Memory B cell (primary cell): ENCODE measurements at regions not wholly inside any gene's neighbourhood (a gene's known extent, or its start where the extent isn't known, plus 50 kb on each side); places are given as distances from the start of the nearest gene placed in this dataset.

ENCODE experiments used
- ATAC-seq: fragments of 150-1000 bp; cut with Tn5 transposase; 2 replicates; pipeline ENCODE4 v1.10.0; 2021; ENCODE audit warnings: low read depth, mild to moderate bottlenecking, moderate library complexity
- DNase-seq, 2 donors: peaks; one replicate each; pipeline ENCODE4 v3.0.0; 2022; ENCODE audit warnings: low spot score in 2 of 2
- H3K27ac Mint-ChIP-seq: one replicate; pipeline ENCODE4 v1.8.0; 2022; ENCODE audit warnings: mild to moderate bottlenecking, moderate library complexity, mixed read lengths
- H3K27me3 Mint-ChIP-seq: one replicate; pipeline ENCODE4 v1.8.0; 2022; ENCODE audit warnings: mixed read lengths
- H3K36me3 Mint-ChIP-seq: one replicate; pipeline ENCODE4 v1.8.0; 2022; ENCODE audit warnings: mild to moderate bottlenecking, mixed read lengths
- H3K4me1 Mint-ChIP-seq: one replicate; pipeline ENCODE4 v1.8.0; 2022; ENCODE audit warnings: mixed read lengths
- H3K4me3 Mint-ChIP-seq: one replicate; pipeline ENCODE4 v1.8.0; 2022; ENCODE audit warnings: mild to moderate bottlenecking, moderate library complexity, mixed read lengths
- H3K9me3 Mint-ChIP-seq: one replicate; pipeline ENCODE4 v1.8.0; 2022; ENCODE audit warnings: mixed read lengths

- ATAC-seq (no peak), DNase-seq (no peak)
- Mint-ChIP-seq H3K4me1 (peaks cover 25% of the 10 kb centered on the region), H3K27ac (no peak overlapping the region), H3K36me3 (peaks cover 11% of the 10 kb centered on the region), H3K9me3 (peaks cover 4% of the 10 kb centered on the region), H3K27me3 (no peaks in the 10 kb centered on the region), H3K4me3 (no peak overlapping the region)
Measured at GRCh38 chr13:73958657-73959397, 175.4 kb downstream of the KLF12 start.

GRCh38 chr13:73957889-73958288, 176.3 kb downstream of the KLF12 start:
- Mint-ChIP-seq H3K4me3 (peak overlapping the region; percentile 25), H3K27me3 (no peaks in the 10 kb centered on the region), H3K9me3 (peaks cover 4% of the 10 kb centered on the region), H3K27ac (peak overlapping the region; percentile 29), H3K36me3 (peaks cover 11% of the 10 kb centered on the region), H3K4me1 (peaks cover 22% of the 10 kb centered on the region)
- ATAC-seq, result no peak
- DNase-seq, result no peak

- Mint-ChIP-seq H3K9me3 (peaks cover 3% of the 10 kb centered on the region), H3K4me3 (no peak overlapping the region), H3K27me3 (no peaks in the 10 kb centered on the region), H3K36me3 (peaks cover 13% of the 10 kb centered on the region), H3K4me1 (peaks cover 26% of the 10 kb centered on the region), H3K27ac (peak overlapping the region; percentile 45)
- ATAC-seq, result no peak
- no peak for DNase-seq
Measured at GRCh38 chr13:73956795-73957408, 177.3 kb downstream of the KLF12 start.

DNA sequence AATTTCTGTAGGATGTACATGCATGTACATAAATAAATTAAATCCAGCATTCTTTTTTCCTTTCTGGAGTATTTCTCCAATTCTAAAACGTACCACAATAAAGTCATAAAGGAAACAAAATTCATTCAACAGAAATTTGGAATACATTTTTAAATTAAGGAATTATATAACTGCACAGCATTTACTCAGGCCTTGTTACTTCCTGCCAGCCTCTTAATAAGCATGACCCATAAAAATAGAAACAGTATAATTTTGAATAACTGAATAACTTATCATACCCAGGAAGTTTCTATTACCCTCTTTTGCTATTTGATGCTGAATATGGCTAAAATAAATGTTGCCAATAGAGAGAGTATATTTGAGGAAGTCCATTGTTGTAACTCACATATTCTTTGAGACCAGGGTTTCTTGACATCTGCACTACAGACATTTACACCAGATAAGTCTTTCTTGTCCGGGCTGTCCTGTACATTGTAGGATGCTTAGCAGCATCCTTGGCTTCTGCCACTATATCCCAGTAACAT, 178.2 kb downstream of the KLF12 start:
- Mint-ChIP-seq H3K4me1 (peaks cover 23% of the 10 kb centered on the region), H3K4me3 (no peak overlapping the region), H3K9me3 (no peaks in the 10 kb centered on the region), H3K27ac (peak overlapping the region; percentile 45), H3K27me3 (no peaks in the 10 kb centered on the region), H3K36me3 (peaks cover 8% of the 10 kb centered on the region)
- ATAC-seq (peak; percentile 57), DNase-seq (no peak)

GRCh38 chr13:73954808-73955207, 179.4 kb downstream of the KLF12 start:
- H3K9me3 Mint-ChIP-seq, result no peaks in the 10 kb centered on the region
- H3K27me3 Mint-ChIP-seq, result no peaks in the 10 kb centered on the region
- peaks cover 27% of the 10 kb centered on the region for H3K4me1 Mint-ChIP-seq
- no peak overlapping the region for H3K4me3 Mint-ChIP-seq
- H3K36me3 Mint-ChIP-seq, result peaks cover 12% of the 10 kb centered on the region
- ATAC-seq (peak; percentile 67), DNase-seq (no peak)
- no peak overlapping the region for H3K27ac Mint-ChIP-seq

DNA sequence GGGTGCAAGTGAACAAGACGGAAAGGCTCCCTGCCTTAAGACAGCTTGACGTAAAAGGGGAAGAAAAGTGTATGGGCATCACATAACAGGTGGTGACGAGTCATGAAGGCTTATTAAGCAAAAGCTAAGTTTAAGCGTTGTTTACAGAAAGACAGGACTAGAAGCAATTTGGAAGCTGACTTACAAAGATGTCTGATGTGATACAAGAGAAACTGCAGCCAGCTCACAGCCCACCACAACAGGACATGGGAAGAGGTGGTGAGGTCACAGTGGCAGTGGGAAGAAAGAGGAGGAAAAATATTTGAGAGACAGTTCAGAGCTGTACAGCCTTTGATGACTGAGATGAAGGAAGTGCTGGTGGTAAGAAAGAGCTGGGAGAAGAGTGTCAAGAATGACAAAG, 181.6 kb downstream of the KLF12 start:
- no peak overlapping the region for H3K4me3 Mint-ChIP-seq
- DNase-seq (no peak), ATAC-seq (no peak)
- H3K36me3 Mint-ChIP-seq, result peaks cover 14% of the 10 kb centered on the region
- peaks cover 37% of the 10 kb centered on the region for H3K4me1 Mint-ChIP-seq
- no peak overlapping the region for H3K27ac Mint-ChIP-seq
- H3K27me3 Mint-ChIP-seq, result no peaks in the 10 kb centered on the region
- H3K9me3 Mint-ChIP-seq, result no peaks in the 10 kb centered on the region

- DNase-seq (no peak), ATAC-seq (no peak)
- no peaks in the 10 kb centered on the region for H3K9me3 Mint-ChIP-seq
- no peaks in the 10 kb centered on the region for H3K27me3 Mint-ChIP-seq
- H3K4me1 Mint-ChIP-seq, result peaks cover 31% of the 10 kb centered on the region
- peak overlapping the region; percentile 28 for H3K27ac Mint-ChIP-seq
- H3K36me3 Mint-ChIP-seq, result peaks cover 15% of the 10 kb centered on the region
- no peak overlapping the region for H3K4me3 Mint-ChIP-seq
Measured at GRCh38 chr13:73948848-73949529, 185.2 kb downstream of the KLF12 start.

GRCh38 chr13:73945871-73946270, 188.3 kb downstream of the KLF12 start:
- ATAC-seq (no peak), DNase-seq (no peak)
- H3K27ac Mint-ChIP-seq, result no peak overlapping the region
- H3K4me1 Mint-ChIP-seq, result peaks cover 28% of the 10 kb centered on the region
- H3K27me3 Mint-ChIP-seq, result no peaks in the 10 kb centered on the region
- no peaks in the 10 kb centered on the region for H3K9me3 Mint-ChIP-seq
- H3K4me3 Mint-ChIP-seq, result no peak overlapping the region
- H3K36me3 Mint-ChIP-seq, result peaks cover 20% of the 10 kb centered on the region

GRCh38 chr13:73945382-73945781, 188.8 kb downstream of the KLF12 start:
- peaks cover 20% of the 10 kb centered on the region for H3K36me3 Mint-ChIP-seq
- H3K4me1 Mint-ChIP-seq, result peaks cover 25% of the 10 kb centered on the region
- H3K27me3 Mint-ChIP-seq, result no peaks in the 10 kb centered on the region
- H3K4me3 Mint-ChIP-seq, result no peak overlapping the region
- no peak for DNase-seq
- no peak for ATAC-seq
- peak overlapping the region; percentile 63 for H3K27ac Mint-ChIP-seq
- H3K9me3 Mint-ChIP-seq, result no peaks in the 10 kb centered on the region

- ATAC-seq, result no peak
- no peak overlapping the region for H3K4me3 Mint-ChIP-seq
- no peaks in the 10 kb centered on the region for H3K9me3 Mint-ChIP-seq
Measured at GRCh38 chr13:73943965-73944233, 190.3 kb downstream of the KLF12 start.

DNA sequence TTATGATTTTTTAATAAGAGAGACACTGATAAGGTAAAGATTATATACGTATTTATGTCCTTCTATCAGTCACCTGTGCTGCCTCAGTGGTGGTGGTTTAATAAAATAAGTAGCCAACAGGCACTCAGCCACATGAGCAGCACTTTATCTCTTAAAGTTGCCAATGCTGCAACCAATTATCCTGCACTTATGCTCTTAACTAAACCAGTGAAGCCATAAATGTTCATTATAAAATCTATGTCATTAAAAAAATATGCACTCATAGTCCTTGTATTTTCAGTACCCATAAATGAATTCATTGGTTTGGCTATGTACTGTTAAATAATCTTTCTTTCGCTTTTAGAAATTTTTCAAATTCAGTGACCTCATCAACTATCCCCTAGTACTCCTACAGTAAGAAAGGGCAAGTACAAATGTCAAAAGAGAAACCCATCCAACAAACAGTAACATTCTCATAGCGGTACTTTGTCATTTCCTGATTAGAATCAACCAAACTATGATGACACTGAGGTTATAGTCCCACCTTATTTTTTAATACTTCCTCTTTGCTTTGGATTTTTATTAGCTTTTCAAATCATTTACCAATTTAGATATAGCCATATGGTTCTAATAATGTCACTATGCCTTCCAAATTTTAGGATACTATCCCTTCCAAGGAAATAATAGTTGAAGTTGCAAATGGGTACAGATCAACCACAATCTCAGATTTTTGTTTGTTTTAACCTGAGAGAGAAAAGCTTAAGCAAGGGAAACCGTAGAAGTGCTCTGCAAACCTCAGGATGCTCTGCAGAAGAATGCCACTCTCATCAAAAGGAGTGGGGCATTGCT, 190.9 kb downstream of the KLF12 start:
- Mint-ChIP-seq H3K27me3 (no peaks in the 10 kb centered on the region), H3K27ac (peak overlapping the region; percentile 70), H3K36me3 (peaks cover 20% of the 10 kb centered on the region), H3K4me1 (peaks cover 22% of the 10 kb centered on the region), H3K4me3 (no peak overlapping the region), H3K9me3 (no peaks in the 10 kb centered on the region)
- peak; percentile 96 for ATAC-seq
- DNase-seq, result no peak

More at GRCh38 chr13:73943965-73944233, 190.3 kb downstream of the KLF12 start:
- Mint-ChIP-seq H3K36me3 (peaks cover 20% of the 10 kb centered on the region), H3K4me1 (peaks cover 23% of the 10 kb centered on the region), H3K27me3 (no peaks in the 10 kb centered on the region), H3K27ac (peak overlapping the region; percentile 70)
- DNase-seq, result no peak

DNA sequence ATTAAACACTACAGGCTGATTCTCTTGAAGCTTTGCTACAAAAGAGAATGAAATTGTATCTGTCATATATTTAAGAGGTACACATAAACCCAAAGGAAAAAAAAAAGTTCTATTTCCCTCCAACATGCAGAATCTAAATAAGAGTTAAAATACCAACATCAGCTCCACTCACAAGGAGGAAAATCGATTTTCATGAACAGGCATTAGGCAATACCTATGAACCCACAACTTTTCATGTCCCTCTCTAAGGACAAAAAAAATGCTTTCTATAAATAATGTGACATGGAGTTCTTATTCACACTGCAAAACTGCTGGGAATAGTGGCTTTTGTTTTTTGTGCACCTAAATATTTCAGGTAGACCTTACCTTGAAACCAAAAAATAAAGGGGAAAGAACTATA, 192.5 kb downstream of the KLF12 start:
- Mint-ChIP-seq H3K9me3 (no peaks in the 10 kb centered on the region), H3K27me3 (no peaks in the 10 kb centered on the region), H3K27ac (no peak overlapping the region), H3K4me1 (peaks cover 20% of the 10 kb centered on the region), H3K36me3 (peaks cover 16% of the 10 kb centered on the region), H3K4me3 (no peak overlapping the region)
- ATAC-seq (no peak), DNase-seq (no peak)

- DNase-seq (no peak), ATAC-seq (no peak)
- Mint-ChIP-seq H3K9me3 (no peaks in the 10 kb centered on the region), H3K36me3 (peaks cover 28% of the 10 kb centered on the region), H3K27ac (no peak overlapping the region), H3K27me3 (no peaks in the 10 kb centered on the region), H3K4me3 (no peak overlapping the region), H3K4me1 (peaks cover 20% of the 10 kb centered on the region)
Measured at GRCh38 chr13:73940098-73940497, 194.1 kb downstream of the KLF12 start.

DNA sequence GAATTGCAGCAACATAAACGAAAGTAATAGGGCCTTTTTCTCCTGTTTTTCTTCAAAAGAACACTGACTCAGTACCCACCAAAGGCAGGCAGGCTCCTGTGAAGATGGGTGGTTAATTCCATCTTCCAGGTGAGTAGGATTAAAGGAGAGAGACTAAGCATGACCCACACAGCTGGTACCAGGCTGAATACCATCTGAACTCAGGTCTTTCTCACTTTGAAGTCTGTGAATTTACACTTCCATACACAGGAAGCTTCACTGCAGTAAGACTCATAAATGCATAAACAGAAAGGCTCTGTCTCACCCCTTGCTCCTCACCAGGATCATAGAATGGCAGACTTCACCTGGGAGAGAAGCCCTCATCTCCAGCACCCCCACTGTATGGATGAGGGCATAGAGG, 194.6 kb downstream of the KLF12 start:
- no peak for DNase-seq
- Mint-ChIP-seq H3K27ac (no peak overlapping the region), H3K36me3 (peaks cover 30% of the 10 kb centered on the region), H3K9me3 (no peaks in the 10 kb centered on the region), H3K4me3 (no peak overlapping the region), H3K27me3 (no peaks in the 10 kb centered on the region), H3K4me1 (peaks cover 20% of the 10 kb centered on the region)
- ATAC-seq, result no peak
